H1 (cell line): ENCODE measurements at regions not wholly inside any gene's neighbourhood (a gene's known extent, or its start where the extent isn't known, plus 50 kb on each side); places are given as distances from the start of the nearest gene placed in this dataset.

Experiments used
- CTCF ChIA-PET: fragments of 300-600 bp; sonication (Branson Sonifier 250); formaldehyde crosslinking; loops from one replicate; lab custom pipeline; 2021; ENCODE audit not compliant: partially characterized antibody; lab: Charles Lee
- POLR2A ChIA-PET: fragments of 300-600 bp; sonication (Branson Sonifier 250); formaldehyde crosslinking; loops from one replicate; lab custom pipeline; 2021; ENCODE audit warnings: inconsistent platforms; ENCODE audit not compliant: partially characterized antibody; lab: Charles Lee
- DNase-seq, 2 experiments: peaks; one replicate each; pipeline versions ENCODE4 v3.0.0 to v3.0.0-alpha.2; 2010 to 2022; ENCODE audit warnings: low spot score in 2 of 2, low read depth in 1 of 2, mixed read lengths in 1 of 2
- FAIRE-seq: peaks from 2 replicates; lab custom pipeline; 2011; peaks lifted over from hg19 to GRCh38; lab: Jason Lieb, UNC
- H2AFZ ChIP-seq: 2 replicates; pipeline ENCODE4 v1.8.1; 2012; ENCODE audit warnings: low read length, inconsistent platforms
- H2AK5ac ChIP-seq: 2 replicates; pipeline ENCODE4 v1.6.1; 2013; ENCODE audit warnings: low read depth, low read length
- H2BK120ac ChIP-seq: replicated peaks from 2 replicates; pipeline ENCODE3; 2013; ENCODE audit warnings: low read depth, low read length, inconsistent platforms
- H2BK12ac ChIP-seq: 2 replicates; pipeline ENCODE4 v1.6.1; 2013; ENCODE audit warnings: low read depth, low read length
- H2BK15ac ChIP-seq: 2 replicates; pipeline ENCODE4 v1.6.1; 2013; ENCODE audit warnings: low read length
- H2BK20ac ChIP-seq: 2 replicates; pipeline ENCODE4 v1.6.1; 2013; ENCODE audit warnings: low read length
- H2BK5ac ChIP-seq: 2 replicates; pipeline ENCODE4 v1.6.1; 2013; ENCODE audit warnings: low read depth, low read length
- H3K14ac ChIP-seq: 2 replicates; pipeline ENCODE4 v1.6.1; 2013; ENCODE audit warnings: inconsistent platforms; ENCODE audit not compliant: insufficient read length
- H3K18ac ChIP-seq: 2 replicates; pipeline ENCODE4 v1.6.1; 2013; ENCODE audit warnings: low read length; ENCODE audit errors: extremely low read depth
- H3K23ac ChIP-seq: 2 replicates; pipeline ENCODE4 v1.6.1; 2013; ENCODE audit warnings: inconsistent platforms; ENCODE audit not compliant: insufficient read length
- H3K23me2 ChIP-seq: 2 replicates; pipeline ENCODE4 v1.6.1; 2013; ENCODE audit warnings: low read depth, low read length
- H3K27ac ChIP-seq: 2 replicates; pipeline ENCODE4 v1.6.1; 2011; ENCODE audit warnings: low read depth, low read length, inconsistent platforms
- H3K27me3 ChIP-seq, 4 experiments: replicated peaks in 1 of 4; 1 replicate in 1 of 4; 2 replicates in 3 of 4; pipeline versions ENCODE4 v1.6.1 to v1.8.1; 2011 to 2013; ENCODE audit warnings: low read length in 3 of 4, mild to moderate bottlenecking in 3 of 4, inconsistent platforms in 2 of 4, mixed read lengths in 2 of 4, moderate library complexity in 1 of 4; ENCODE audit not compliant: control insufficient read depth in 3 of 4, insufficient read depth in 3 of 4; ENCODE audit errors: extremely low read depth in 1 of 4
- H3K36me3 ChIP-seq, 4 experiments: 2 replicates each; pipeline versions ENCODE4 v1.6.1 to v1.8.1; 2011 to 2013; ENCODE audit warnings: mild to moderate bottlenecking in 4 of 4, low read length in 3 of 4, moderate library complexity in 2 of 4, control low read depth in 1 of 4, inconsistent platforms in 1 of 4; ENCODE audit not compliant: insufficient read depth in 4 of 4, control insufficient read depth in 2 of 4
- H3K4ac ChIP-seq: replicated peaks from 2 replicates; pipeline ENCODE3; 2013; ENCODE audit warnings: low read length, low read depth, mixed read lengths, inconsistent platforms; ENCODE audit not compliant: insufficient read length
- H3K4me1 ChIP-seq, 4 experiments: replicated peaks in 1 of 4; 1 replicate in 1 of 4; 2 replicates in 3 of 4; pipeline versions ENCODE4 v1.6.1 to v1.8.1; 2011 to 2013; ENCODE audit warnings: low read length in 3 of 4, inconsistent platforms in 2 of 4, mixed read lengths in 1 of 4; ENCODE audit not compliant: insufficient read depth in 4 of 4, control insufficient read depth in 3 of 4
- H3K4me2 ChIP-seq, 2 experiments: 2 replicates each; pipeline versions ENCODE4 v1.6.1 to v1.8.1; 2011 to 2013; ENCODE audit warnings: low read depth in 2 of 2, low read length in 2 of 2, control low read depth in 1 of 2, inconsistent platforms in 1 of 2, mild to moderate bottlenecking in 1 of 2; ENCODE audit not compliant: insufficient read depth in 1 of 2
- H3K4me3 ChIP-seq, 4 experiments: fragments of 200-600, 300-600 bp in 1 of 4; sonication (generic), shearing (Covaris generic), sonication (Bioruptor Twin) in 1 of 4; 2 replicates each; pipeline versions ENCODE4 v1.5.1 to v1.8.1; 2011 to 2016; ENCODE audit warnings: low read length in 4 of 4, low read depth in 3 of 4, control low read depth in 2 of 4, inconsistent platforms in 2 of 4, mild to moderate bottlenecking in 2 of 4, mixed read lengths in 1 of 4, moderate library complexity in 1 of 4; ENCODE audit not compliant: insufficient read depth in 2 of 4; ENCODE audit errors: extremely low read depth in 1 of 4
- H3K56ac ChIP-seq: replicated peaks from 2 replicates; pipeline ENCODE3; 2013; ENCODE audit warnings: low read depth, mild to moderate bottlenecking, mixed read lengths, low read length, inconsistent platforms; ENCODE audit not compliant: insufficient read length
- H3K79me1 ChIP-seq: 2 replicates; pipeline ENCODE4 v1.6.1; 2013; ENCODE audit warnings: low read depth, low read length, control low read depth
- H3K79me2 ChIP-seq, 2 experiments: 2 replicates each; pipeline versions ENCODE4 v1.6.1 to v1.8.1; 2012 to 2013; ENCODE audit warnings: low read length in 2 of 2, mild to moderate bottlenecking in 2 of 2, inconsistent platforms in 1 of 2; ENCODE audit not compliant: insufficient read depth in 2 of 2, control insufficient read depth in 1 of 2
- H3K9ac ChIP-seq, 4 experiments: replicated peaks in 1 of 4; 1 replicate in 1 of 4; 2 replicates in 3 of 4; pipeline versions ENCODE4 v1.6.1 to v1.8.1; 2011 to 2013; ENCODE audit warnings: low read depth in 3 of 4, low read length in 3 of 4, control low read depth in 2 of 4, mild to moderate bottlenecking in 2 of 4, moderate library complexity in 2 of 4, inconsistent platforms in 1 of 4; ENCODE audit errors: extremely low read depth in 1 of 4
- H3K9me3 ChIP-seq, 2 experiments: 2 replicates each; pipeline versions ENCODE4 v1.6.1 to v1.8.1; 2012 to 2013; ENCODE audit warnings: mild to moderate bottlenecking in 2 of 2, moderate library complexity in 2 of 2, control low read depth in 1 of 2, inconsistent platforms in 1 of 2, low read depth in 1 of 2, low read length in 1 of 2, mixed read lengths in 1 of 2; ENCODE audit not compliant: insufficient read depth in 2 of 2
- H4K20me1 ChIP-seq, 2 experiments: replicated peaks in 1 of 2; 2 replicates each; pipeline versions ENCODE3 to v1.8.1; 2011 to 2013; ENCODE audit warnings: inconsistent platforms in 2 of 2, low read length in 2 of 2, mild to moderate bottlenecking in 1 of 2; ENCODE audit not compliant: insufficient read depth in 2 of 2, control insufficient read depth in 1 of 2
- H4K5ac ChIP-seq: 2 replicates; pipeline ENCODE4 v1.6.1; 2013; ENCODE audit warnings: low read length, low read depth, mixed read lengths, inconsistent platforms; ENCODE audit not compliant: insufficient read length
- H4K8ac ChIP-seq: 2 replicates; pipeline ENCODE4 v1.8.0; 2013; ENCODE audit warnings: mild to moderate bottlenecking, moderate library complexity, low read length, inconsistent platforms; ENCODE audit not compliant: insufficient read depth; ENCODE audit errors: extremely low read depth
- H4K91ac ChIP-seq: replicated peaks from 2 replicates; pipeline ENCODE3; 2013; ENCODE audit warnings: low read length, mixed read lengths, inconsistent platforms; ENCODE audit not compliant: insufficient read length
- CEBPB ChIP-seq: IDR thresholded peaks from 2 replicates; pipeline ENCODE4 v1.6.1; 2012; ENCODE audit warnings: low read depth, low read length
- EGR1 ChIP-seq: IDR thresholded peaks from 2 replicates; pipeline ENCODE4 v1.6.1; 2011; ENCODE audit warnings: low read depth, low read length, borderline replicate concordance
- JUN ChIP-seq: IDR thresholded peaks from 2 replicates; pipeline ENCODE4 v1.6.1; 2011; ENCODE audit warnings: low read depth, mild to moderate bottlenecking, improper control_type of control experiment, low read length
- POU5F1 ChIP-seq: IDR thresholded peaks from 2 replicates; pipeline ENCODE4 v1.6.1; 2011; ENCODE audit warnings: low read depth, mild to moderate bottlenecking, low read length, moderate library complexity
- TBP ChIP-seq: IDR thresholded peaks from 2 replicates; pipeline ENCODE4 v1.6.1; 2011; ENCODE audit warnings: low read depth, low read length, improper control_type of control experiment
- TEAD4 ChIP-seq: IDR thresholded peaks from 2 replicates; pipeline ENCODE4 v1.6.1; 2012; ENCODE audit warnings: low read depth, low read length, inconsistent platforms, mixed read lengths
- WGBS, 2 experiments: shearing (Covaris generic) in 1 of 2; methylation state at CpG; one replicate each; pipeline versions ENCODE4 v1.1.6 to v1.1.7; 2013 to 2015; ENCODE audit warnings: low lambda C conversion rate in 2 of 2, mixed read lengths in 2 of 2, inconsistent platforms in 1 of 2, low coverage in 1 of 2, missing lambda C conversion rate in 1 of 2; ENCODE audit not compliant: insufficient replicate concordance in 2 of 2, insufficient coverage in 1 of 2, insufficient read length in 1 of 2; ENCODE audit errors: extremely low coverage in 1 of 2, missing lambda C conversion rate in 1 of 2; 5-methylcytosine and 5-hydroxymethylcytosine counted together

DNA sequence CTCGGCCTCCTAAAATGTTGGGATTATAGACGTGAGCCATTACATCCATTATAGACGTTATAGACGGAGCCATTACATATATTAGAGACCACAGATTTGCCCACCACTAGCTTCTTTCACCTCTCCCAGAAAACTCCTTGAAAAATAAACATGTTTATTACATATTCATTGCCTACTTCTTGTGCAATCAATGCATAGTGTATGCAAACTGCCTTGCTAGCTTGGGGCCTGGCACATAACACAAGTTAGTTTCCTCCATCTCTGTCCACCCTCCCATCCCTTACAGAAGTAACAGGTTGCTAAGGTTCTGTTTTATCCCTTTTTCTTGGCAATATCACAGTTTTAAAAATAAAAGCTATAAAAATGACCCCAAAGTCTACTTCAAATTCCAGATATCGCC lies 66.4 kb upstream of the KRR1 start:
- H3K4me2 ChIP-seq: no peak overlapping the region
- CTCF ChIA-PET: no interaction called here
- no peak overlapping the region for H4K5ac ChIP-seq
- 82% methylated on average over 5 of the region's 5 CpGs; no CpG with 5 or more reads in 1 of the 2 experiments for WGBS, 2 experiments
- H2BK20ac ChIP-seq: no peak overlapping the region
- no peak overlapping the region for H3K4me3 ChIP-seq
- H3K27me3 ChIP-seq: peaks cover 0 to 2% (median 0%) of the 10 kb centered on the region in 4 experiments; a peak in 1 of 7 replicates
- H2BK12ac ChIP-seq: no peak overlapping the region
- FAIRE-seq (no peak), DNase-seq (no peak)
- peaks cover 0 to 3% (median 0%) of the 10 kb centered on the region in 4 experiments; a peak in 1 of 7 replicates for H3K4me1 ChIP-seq
- no peak overlapping the region for H4K8ac ChIP-seq
- H3K56ac ChIP-seq: no peak overlapping the region
- no peaks in the 10 kb centered on the region for H3K9me3 ChIP-seq
- H2BK15ac ChIP-seq: no peak overlapping the region
- no peak overlapping the region for H3K27ac ChIP-seq
- H3K14ac ChIP-seq: no peak overlapping the region
- no peak overlapping the region for H2AFZ ChIP-seq
- no peak overlapping the region for H3K4ac ChIP-seq
- no peaks in the 10 kb centered on the region for H3K36me3 ChIP-seq
- H3K9ac ChIP-seq: no peak overlapping the region
- H3K79me1 ChIP-seq: no peaks in the 10 kb centered on the region
- 0 out of 2 replicates have a peak, but pooled peaks cover under 1% of the 10 kb centered on the region for H3K23me2 ChIP-seq
- H3K18ac ChIP-seq: no peak overlapping the region
- no peak overlapping the region for H2AK5ac ChIP-seq
- no peaks in the 10 kb centered on the region for H4K20me1 ChIP-seq
- H2BK5ac ChIP-seq: no peak overlapping the region
- no peaks in the 10 kb centered on the region for H3K79me2 ChIP-seq
- H3K23ac ChIP-seq: no peak overlapping the region
- no peak overlapping the region for H4K91ac ChIP-seq
- no peak overlapping the region for H2BK120ac ChIP-seq
- POLR2A ChIA-PET: no interaction called here
- TF ChIP-seq CEBPB: no peak
- TF ChIP-seq POU5F1: no peak
- no peak for TF ChIP-seq EGR1
- TF ChIP-seq TBP: no peak
- TF ChIP-seq TEAD4: no peak
- no peak for TF ChIP-seq JUN
